Osteocyte (in vitro differentiated cells): ENCODE measurements at regions not wholly inside any gene's neighbourhood (a gene's known extent, or its start where the extent isn't known, plus 50 kb on each side); places are given as distances from the start of the nearest gene placed in this dataset.
A peak's percentile ranks its signal among the peaks of the same experiment; 100 is the strongest.

Experiments
- DNase-seq: peaks from one replicate; pipeline ENCODE4 v3.0.0; 2021; ENCODE audit warnings: mixed read lengths; ENCODE audit not compliant: unreplicated experiment; ENCODE audit errors: extremely low spot score
- H3K27ac Mint-ChIP-seq: one replicate; pipeline ENCODE4 v1.8.0; 2021; ENCODE audit warnings: mild to moderate bottlenecking, mixed read lengths; ENCODE audit not compliant: unreplicated experiment
- H3K27me3 Mint-ChIP-seq: one replicate; pipeline ENCODE4 v1.8.0; 2021; ENCODE audit warnings: mixed read lengths; ENCODE audit not compliant: unreplicated experiment
- H3K36me3 Mint-ChIP-seq: one replicate; pipeline ENCODE4 v1.8.0; 2021; ENCODE audit warnings: mixed read lengths; ENCODE audit not compliant: unreplicated experiment
- H3K4me1 Mint-ChIP-seq: one replicate; pipeline ENCODE4 v1.8.0; 2021; ENCODE audit warnings: mixed read lengths; ENCODE audit not compliant: unreplicated experiment
- H3K4me3 Mint-ChIP-seq: one replicate; pipeline ENCODE4 v1.8.0; 2021; ENCODE audit warnings: mild to moderate bottlenecking, moderate library complexity, mixed read lengths; ENCODE audit not compliant: unreplicated experiment
- H3K9me3 Mint-ChIP-seq: one replicate; pipeline ENCODE4 v1.8.0; 2021; ENCODE audit warnings: mixed read lengths; ENCODE audit not compliant: unreplicated experiment
- TF ChIP-seq, protein P1 (sequence below): fragments of 200-600 bp; sonication (generic); IDR thresholded peaks from 2 replicates; pipeline ENCODE4 v1.5.0; 2021; ENCODE audit warnings: antibody characterized with exemption, mild to moderate bottlenecking, moderate library complexity

DNA sequence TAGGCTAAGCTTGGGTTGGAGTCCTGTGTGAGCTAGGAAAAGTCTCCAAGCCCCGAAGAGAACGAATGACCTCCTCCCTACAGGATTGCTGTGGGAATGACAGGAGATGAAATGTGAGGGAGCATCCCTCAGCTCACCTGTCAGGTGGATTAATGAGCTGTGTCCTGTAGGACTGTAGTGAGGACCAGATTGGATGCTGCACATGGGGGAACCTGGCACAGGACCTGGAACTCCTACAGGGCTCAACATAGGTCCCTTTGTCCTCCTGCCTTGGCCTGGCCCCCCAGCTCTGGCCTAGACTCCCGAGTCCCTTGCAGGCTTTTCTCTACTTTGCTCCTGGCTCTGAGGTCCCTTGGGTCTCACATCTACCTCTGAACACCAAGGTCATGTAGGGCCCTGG lies 155.7 kb downstream of the PTPRU start:
- no peaks in the 10 kb centered on the region for H3K36me3 Mint-ChIP-seq
- no peak overlapping the region for H3K27ac Mint-ChIP-seq
- no peaks in the 10 kb centered on the region for H3K4me1 Mint-ChIP-seq
- H3K9me3 Mint-ChIP-seq = no peaks in the 10 kb centered on the region
- peak; percentile 63 for DNase-seq
- TF ChIP-seq, protein P1, sequence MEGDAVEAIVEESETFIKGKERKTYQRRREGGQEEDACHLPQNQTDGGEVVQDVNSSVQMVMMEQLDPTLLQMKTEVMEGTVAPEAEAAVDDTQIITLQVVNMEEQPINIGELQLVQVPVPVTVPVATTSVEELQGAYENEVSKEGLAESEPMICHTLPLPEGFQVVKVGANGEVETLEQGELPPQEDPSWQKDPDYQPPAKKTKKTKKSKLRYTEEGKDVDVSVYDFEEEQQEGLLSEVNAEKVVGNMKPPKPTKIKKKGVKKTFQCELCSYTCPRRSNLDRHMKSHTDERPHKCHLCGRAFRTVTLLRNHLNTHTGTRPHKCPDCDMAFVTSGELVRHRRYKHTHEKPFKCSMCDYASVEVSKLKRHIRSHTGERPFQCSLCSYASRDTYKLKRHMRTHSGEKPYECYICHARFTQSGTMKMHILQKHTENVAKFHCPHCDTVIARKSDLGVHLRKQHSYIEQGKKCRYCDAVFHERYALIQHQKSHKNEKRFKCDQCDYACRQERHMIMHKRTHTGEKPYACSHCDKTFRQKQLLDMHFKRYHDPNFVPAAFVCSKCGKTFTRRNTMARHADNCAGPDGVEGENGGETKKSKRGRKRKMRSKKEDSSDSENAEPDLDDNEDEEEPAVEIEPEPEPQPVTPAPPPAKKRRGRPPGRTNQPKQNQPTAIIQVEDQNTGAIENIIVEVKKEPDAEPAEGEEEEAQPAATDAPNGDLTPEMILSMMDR = no peak
- H3K27me3 Mint-ChIP-seq = no peaks in the 10 kb centered on the region
- H3K4me3 Mint-ChIP-seq = no peak overlapping the region

DNA sequence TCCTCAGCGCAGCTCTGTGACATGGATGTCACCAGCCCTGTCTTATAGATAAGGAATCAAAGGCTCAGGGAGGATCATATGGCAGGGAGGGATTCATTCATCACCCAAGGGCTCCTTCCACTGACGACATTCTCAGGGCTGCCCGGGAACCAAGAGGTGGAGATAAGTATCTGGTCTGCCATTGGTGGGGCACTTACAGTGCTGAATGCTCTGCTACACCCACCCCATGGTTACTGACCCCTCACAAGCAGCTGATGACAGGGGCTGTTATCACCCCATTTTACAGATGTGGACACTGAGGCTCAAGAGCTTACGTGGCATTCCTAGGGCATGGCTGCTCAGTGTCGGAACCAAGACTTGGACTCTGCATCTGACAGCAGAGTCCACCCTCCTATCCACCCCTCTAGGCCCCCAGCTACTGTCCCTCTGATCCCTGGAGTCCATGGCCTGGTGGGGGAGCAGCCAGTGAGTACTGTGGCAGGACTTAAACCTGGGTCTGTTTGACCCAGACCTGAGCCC lies 155.1 kb downstream of the PTPRU start:
- peak; percentile 53 for DNase-seq
- Mint-ChIP-seq H3K4me3 (no peak overlapping the region), H3K9me3 (no peaks in the 10 kb centered on the region), H3K27me3 (no peaks in the 10 kb centered on the region), H3K36me3 (no peaks in the 10 kb centered on the region), H3K27ac (no peak overlapping the region), H3K4me1 (no peaks in the 10 kb centered on the region)
- TF ChIP-seq, protein P1 = no peak

DNA sequence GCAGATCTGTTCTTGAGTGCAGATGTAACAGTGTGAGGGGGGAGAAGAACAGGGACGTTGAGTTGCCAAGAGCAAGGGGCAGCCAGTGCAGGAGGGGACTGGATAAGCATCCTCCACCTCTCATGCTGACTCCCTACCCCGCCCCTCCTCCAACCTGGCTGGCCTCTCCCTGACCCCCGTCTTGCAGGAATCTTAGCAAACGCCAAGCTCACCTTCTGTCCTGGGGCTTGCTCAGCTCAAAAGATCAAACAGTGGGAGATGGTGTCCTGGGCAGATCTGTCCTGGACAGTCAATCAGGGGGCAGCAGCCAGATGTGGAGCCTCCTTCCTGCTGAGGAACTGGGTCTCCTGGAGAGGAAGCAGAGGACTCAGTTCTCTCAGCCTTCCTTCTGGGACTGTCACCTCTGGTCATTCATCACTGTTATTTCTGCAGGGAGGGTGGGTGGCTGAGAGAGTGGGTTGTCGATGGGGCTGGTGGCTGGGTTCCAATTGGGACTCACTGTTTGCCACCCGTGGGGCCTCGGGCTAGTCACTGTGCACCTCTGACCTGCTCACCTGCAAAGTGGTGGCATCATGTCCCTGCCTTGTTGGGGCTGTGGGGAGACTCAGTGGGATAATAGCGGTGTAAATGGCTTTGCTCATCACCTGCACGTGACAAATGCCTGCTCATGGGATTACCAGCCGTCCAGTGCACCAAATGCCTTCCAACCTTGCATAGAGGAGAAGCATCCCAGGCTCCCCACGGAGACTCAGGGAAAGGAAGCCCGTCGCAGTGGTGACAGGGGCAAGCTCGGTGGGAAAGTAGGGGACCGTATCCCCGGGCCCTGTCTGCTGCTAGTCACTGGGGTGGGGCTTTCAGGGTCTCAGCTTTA lies 154.4 kb downstream of the PTPRU start:
- no peaks in the 10 kb centered on the region for H3K27me3 Mint-ChIP-seq
- peak; percentile 80 for DNase-seq

DNA sequence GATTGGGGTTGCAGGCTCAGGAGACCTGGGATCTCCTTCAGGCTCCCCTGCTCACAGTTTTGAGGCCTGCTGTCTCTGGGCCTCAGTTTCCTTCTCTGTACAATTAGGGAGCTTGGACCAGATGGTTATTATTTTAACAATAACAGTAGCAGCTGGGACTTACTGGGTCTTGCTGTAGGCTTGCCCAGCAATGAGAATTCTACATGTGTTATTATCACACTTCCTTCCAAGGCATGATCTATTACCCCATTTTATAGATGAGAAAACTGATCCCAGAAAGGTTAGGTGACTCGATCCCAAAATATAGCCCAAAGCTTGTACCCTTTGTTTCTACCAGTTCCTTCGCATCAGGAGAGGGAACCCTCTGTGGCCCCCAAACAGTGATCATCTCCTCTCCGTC lies 153.8 kb downstream of the PTPRU start:
- Mint-ChIP-seq H3K4me1 (no peaks in the 10 kb centered on the region), H3K27ac (no peak overlapping the region), H3K36me3 (no peaks in the 10 kb centered on the region), H3K9me3 (no peaks in the 10 kb centered on the region), H3K4me3 (no peak overlapping the region), H3K27me3 (no peaks in the 10 kb centered on the region)
- TF ChIP-seq, protein P1 = no peak
- no peak for DNase-seq

More for the DNA sequence above, 154.4 kb downstream of the PTPRU start:
- no peaks in the 10 kb centered on the region for H3K4me1 Mint-ChIP-seq
- H3K4me3 Mint-ChIP-seq = no peak overlapping the region
- no peaks in the 10 kb centered on the region for H3K9me3 Mint-ChIP-seq
- H3K27ac Mint-ChIP-seq = no peak overlapping the region
- TF ChIP-seq, protein P1 = no peak
- H3K36me3 Mint-ChIP-seq = no peaks in the 10 kb centered on the region

DNA sequence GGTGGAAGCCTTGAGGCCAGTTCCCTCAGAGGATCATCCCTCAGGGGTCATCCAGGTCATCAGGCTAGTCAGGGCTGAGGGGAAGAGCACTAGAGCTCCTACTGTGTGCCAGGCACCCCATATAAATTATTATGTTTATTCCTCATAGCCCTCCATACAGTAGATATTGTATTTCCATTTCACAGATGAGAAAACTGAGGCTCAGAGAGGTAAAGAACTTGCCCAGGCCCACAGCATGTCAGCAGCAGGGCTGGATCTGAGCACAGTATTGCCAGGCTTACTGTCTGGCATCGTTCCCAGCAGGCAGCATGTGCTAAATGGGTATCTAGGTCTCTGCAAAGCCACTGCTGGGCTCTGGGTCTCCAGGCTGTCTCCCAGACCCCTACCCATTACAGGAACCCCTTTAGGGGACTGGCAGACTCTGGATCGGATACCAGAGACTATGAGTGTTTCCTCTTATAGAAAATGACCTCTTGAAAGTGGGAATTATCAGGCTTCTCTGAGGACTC lies 153.3 kb downstream of the PTPRU start:
- Mint-ChIP-seq H3K27ac (no peak overlapping the region), H3K36me3 (no peaks in the 10 kb centered on the region), H3K4me3 (no peak overlapping the region), H3K9me3 (no peaks in the 10 kb centered on the region), H3K4me1 (no peaks in the 10 kb centered on the region), H3K27me3 (no peaks in the 10 kb centered on the region)
- DNase-seq = peak; percentile 42
- TF ChIP-seq, protein P1 = no peak
